Natural killer cell (primary cell): ENCODE measurements at regions not wholly inside any gene's neighbourhood (a gene's known extent, or its start where the extent isn't known, plus 50 kb on each side); places are given as distances from the start of the nearest gene placed in this dataset.

ENCODE experiments used
- ATAC-seq, 3 donors: fragments of 150-1000 bp in 2 of 3; fragments of 200-7000 bp in 1 of 3; cut with Tn5 transposase; 1 replicate in 1 of 3; 2 replicates in 2 of 3; pipeline ENCODE4 v1.10.0; 2021; ENCODE audit warnings: mild to moderate bottlenecking in 2 of 3, moderate library complexity in 2 of 3
- DNase-seq, 2 donors: peaks; one replicate each; pipeline versions ENCODE4 v3.0.0 to v3.0.0-alpha.2; 2013 to 2021; ENCODE audit warnings: mixed read lengths in 1 of 2
- H3K27ac ChIP-seq: one replicate; pipeline ENCODE4 v1.5.1; 2013; ENCODE audit warnings: mild to moderate bottlenecking, low read length
- H3K27me3 ChIP-seq: one replicate; pipeline ENCODE4 v1.6.1; 2013; ENCODE audit warnings: low read length; ENCODE audit not compliant: control insufficient read depth, insufficient read depth
- H3K36me3 ChIP-seq: one replicate; pipeline ENCODE4 v1.6.1; 2013; ENCODE audit warnings: low read length; ENCODE audit not compliant: control insufficient read depth, insufficient read depth
- H3K4me1 ChIP-seq: one replicate; pipeline ENCODE4 v1.6.1; 2013; ENCODE audit warnings: low read length; ENCODE audit not compliant: control insufficient read depth, insufficient read depth
- H3K4me3 ChIP-seq: one replicate; pipeline ENCODE4 v1.5.1; 2013; ENCODE audit warnings: low read length
- H3K9me3 ChIP-seq: one replicate; pipeline ENCODE4 v1.6.1; 2013; ENCODE audit warnings: low read length; ENCODE audit not compliant: control insufficient read depth, insufficient read depth
- H3K27ac Mint-ChIP-seq, 2 donors: one replicate each; pipeline ENCODE4 v1.8.0; 2022; ENCODE audit warnings: mild to moderate bottlenecking in 2 of 2, mixed read lengths in 2 of 2, moderate library complexity in 1 of 2
- H3K27me3 Mint-ChIP-seq, 2 donors: one replicate each; pipeline ENCODE4 v1.8.0; 2022; ENCODE audit warnings: low read depth in 2 of 2, mixed read lengths in 2 of 2
- H3K36me3 Mint-ChIP-seq: one replicate; pipeline ENCODE4 v1.8.0; 2022; ENCODE audit warnings: mixed read lengths
- H3K4me1 Mint-ChIP-seq, 2 donors: one replicate each; pipeline ENCODE4 v1.8.0; 2022; ENCODE audit warnings: mixed read lengths in 2 of 2
- H3K4me3 Mint-ChIP-seq: one replicate; pipeline ENCODE4 v1.8.0; 2022; ENCODE audit warnings: mild to moderate bottlenecking, moderate library complexity, mixed read lengths
- H3K9me3 Mint-ChIP-seq, 2 donors: one replicate each; pipeline ENCODE4 v1.8.0; 2022; ENCODE audit warnings: mixed read lengths in 2 of 2
- WGBS: methylation state at CpG from one replicate; pipeline ENCODE4 v1.1.7; 2013; ENCODE audit warnings: missing lambda C conversion rate; ENCODE audit not compliant: insufficient coverage; 5-methylcytosine and 5-hydroxymethylcytosine counted together
- intact Hi-C: fragments of 100-400 bp; cut with micrococcal nuclease; formaldehyde crosslinking; loops from one replicate; pipeline ENCODE4 v1.14.2; 2022
- TF ChIP-seq, protein P1 (sequence below): fragments of 200-600 bp; IDR thresholded peaks from one replicate; pipeline ENCODE4 v1.8.0; 2022; ENCODE audit warnings: antibody characterized with exemption

- Histone ChIP-seq H3K27ac (no peak overlapping the region), H3K4me1 (no peaks in the 10 kb centered on the region), H3K4me3 (no peak overlapping the region), H3K27me3 (no peaks in the 10 kb centered on the region), H3K36me3 (no peaks in the 10 kb centered on the region), H3K9me3 (no peaks in the 10 kb centered on the region)
- 92% methylated on average over 9 of the region's 10 CpGs for WGBS
- no peaks in the 10 kb centered on the region for H3K9me3 Mint-ChIP-seq
- no peaks in the 10 kb centered on the region for H3K36me3 Mint-ChIP-seq
- no peak for DNase-seq
- no peak overlapping the region for H3K27ac Mint-ChIP-seq
- no peak for ATAC-seq
- no peak overlapping the region for H3K4me3 Mint-ChIP-seq
- TF ChIP-seq, protein P1, sequence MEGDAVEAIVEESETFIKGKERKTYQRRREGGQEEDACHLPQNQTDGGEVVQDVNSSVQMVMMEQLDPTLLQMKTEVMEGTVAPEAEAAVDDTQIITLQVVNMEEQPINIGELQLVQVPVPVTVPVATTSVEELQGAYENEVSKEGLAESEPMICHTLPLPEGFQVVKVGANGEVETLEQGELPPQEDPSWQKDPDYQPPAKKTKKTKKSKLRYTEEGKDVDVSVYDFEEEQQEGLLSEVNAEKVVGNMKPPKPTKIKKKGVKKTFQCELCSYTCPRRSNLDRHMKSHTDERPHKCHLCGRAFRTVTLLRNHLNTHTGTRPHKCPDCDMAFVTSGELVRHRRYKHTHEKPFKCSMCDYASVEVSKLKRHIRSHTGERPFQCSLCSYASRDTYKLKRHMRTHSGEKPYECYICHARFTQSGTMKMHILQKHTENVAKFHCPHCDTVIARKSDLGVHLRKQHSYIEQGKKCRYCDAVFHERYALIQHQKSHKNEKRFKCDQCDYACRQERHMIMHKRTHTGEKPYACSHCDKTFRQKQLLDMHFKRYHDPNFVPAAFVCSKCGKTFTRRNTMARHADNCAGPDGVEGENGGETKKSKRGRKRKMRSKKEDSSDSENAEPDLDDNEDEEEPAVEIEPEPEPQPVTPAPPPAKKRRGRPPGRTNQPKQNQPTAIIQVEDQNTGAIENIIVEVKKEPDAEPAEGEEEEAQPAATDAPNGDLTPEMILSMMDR, result no peak
- peaks cover 0 to 5% of the 10 kb centered on the region in 2 donors for H3K4me1 Mint-ChIP-seq
- peaks cover 10 to 11% of the 10 kb centered on the region in 2 donors for H3K27me3 Mint-ChIP-seq
- intact Hi-C loops, result no loop called here
Observed at GRCh38 chr12:3959799-3960560, 86.8 kb upstream of the PARP11 start.

- H3K4me3 Mint-ChIP-seq, result no peak overlapping the region
- Histone ChIP-seq H3K36me3 (no peaks in the 10 kb centered on the region), H3K27ac (no peak overlapping the region), H3K4me1 (no peaks in the 10 kb centered on the region), H3K27me3 (no peaks in the 10 kb centered on the region), H3K4me3 (no peak overlapping the region), H3K9me3 (no peaks in the 10 kb centered on the region)
- H3K27me3 Mint-ChIP-seq, result peaks cover 10 to 13% of the 10 kb centered on the region in 2 donors
- H3K4me1 Mint-ChIP-seq, result peaks cover 0 to 5% of the 10 kb centered on the region in 2 donors
- TF ChIP-seq, protein P1, result no peak
- no peak overlapping the region for H3K27ac Mint-ChIP-seq
- intact Hi-C loops, result no loop called here
- no peaks in the 10 kb centered on the region for H3K36me3 Mint-ChIP-seq
- 64% methylated on average over 4 of the region's 6 CpGs for WGBS
- no peak for DNase-seq
- no peaks in the 10 kb centered on the region for H3K9me3 Mint-ChIP-seq
- ATAC-seq, result no peak
Observed at GRCh38 chr12:3958534-3958933, 85.3 kb upstream of the PARP11 start.

- DNase-seq (peak in 1 of 2 donors; percentile 39), ATAC-seq (no peak)
- intact Hi-C loops, result no loop called here
- Mint-ChIP-seq H3K27ac (no peak overlapping the region), H3K27me3 (peaks cover 3 to 13% of the 10 kb centered on the region in 2 donors), H3K4me1 (peaks cover 4 to 7% of the 10 kb centered on the region in 2 donors), H3K4me3 (no peak overlapping the region), H3K36me3 (no peaks in the 10 kb centered on the region), H3K9me3 (no peaks in the 10 kb centered on the region)
- no peaks in the 10 kb centered on the region for H3K9me3 ChIP-seq
- TF ChIP-seq, protein P1, result no peak
- H3K36me3 ChIP-seq, result no peaks in the 10 kb centered on the region
- no peak overlapping the region for H3K4me3 ChIP-seq
- no peaks in the 10 kb centered on the region for H3K27me3 ChIP-seq
- WGBS, result 80% methylated on average over 23 of the region's 23 CpGs
- peaks cover 2% of the 10 kb centered on the region for H3K4me1 ChIP-seq
- H3K27ac ChIP-seq, result no peak overlapping the region
Observed at GRCh38 chr12:3951380-3952135, 78.4 kb upstream of the PARP11 start.
